Ammon's horn (tissue), 1 donor: ENCODE measurements at regions not wholly inside any gene's neighbourhood (a gene's known extent, or its start where the extent isn't known, plus 50 kb on each side); places are given as distances from the start of the nearest gene placed in this dataset.

Experiments used
- DNase-seq: peaks from one replicate; pipeline ENCODE4 v3.0.0-alpha.2; 2016; ENCODE audit warnings: low spot score

DNA sequence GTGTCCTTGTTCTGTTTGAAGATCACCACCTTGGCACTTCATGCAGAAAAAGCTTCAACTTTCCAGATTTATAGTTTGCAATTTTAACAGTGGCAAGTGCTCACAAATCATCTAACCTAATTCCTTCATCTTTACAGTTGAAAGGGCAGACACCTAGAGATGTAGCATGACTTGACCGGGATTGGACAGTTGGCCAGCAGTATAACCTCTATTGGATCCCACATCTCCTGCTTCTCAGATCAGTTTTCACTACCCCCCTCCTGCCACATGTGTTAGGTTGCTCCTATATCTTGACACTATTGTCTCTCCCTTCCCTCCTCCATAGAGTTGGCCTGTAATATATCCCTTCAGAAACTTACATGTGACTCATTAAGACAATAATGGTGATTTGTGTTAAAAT is 206.0 kb upstream of the SEMA6D start:
- DNase-seq: no peak

DNA sequence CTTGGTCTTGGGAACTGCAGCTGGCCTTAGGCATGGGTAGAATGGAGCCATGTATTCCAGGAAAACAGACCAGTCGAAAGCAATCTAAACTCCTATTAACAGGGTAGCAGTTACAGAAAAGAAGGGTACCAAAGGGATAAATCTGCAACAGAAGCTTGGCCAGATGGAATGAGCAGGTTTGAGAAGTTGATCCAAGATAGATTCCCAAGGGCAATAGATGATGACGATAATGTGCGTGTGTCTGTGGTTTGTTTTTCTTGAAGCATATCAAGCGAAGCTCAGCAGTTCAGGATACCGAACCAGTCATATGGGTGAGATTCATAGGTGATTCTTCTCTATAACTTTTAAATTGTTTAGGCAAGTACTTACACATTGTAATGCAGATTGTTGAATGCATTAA is 203.8 kb upstream of the SEMA6D start:
- DNase-seq: no peak

- no peak for DNase-seq
These were observed 203.1 kb upstream of the SEMA6D start for GRCh38 chr15:47514200-47514652.

GRCh38 chr15:47516558-47516957 is 200.7 kb upstream of the SEMA6D start:
- no peak for DNase-seq

DNA sequence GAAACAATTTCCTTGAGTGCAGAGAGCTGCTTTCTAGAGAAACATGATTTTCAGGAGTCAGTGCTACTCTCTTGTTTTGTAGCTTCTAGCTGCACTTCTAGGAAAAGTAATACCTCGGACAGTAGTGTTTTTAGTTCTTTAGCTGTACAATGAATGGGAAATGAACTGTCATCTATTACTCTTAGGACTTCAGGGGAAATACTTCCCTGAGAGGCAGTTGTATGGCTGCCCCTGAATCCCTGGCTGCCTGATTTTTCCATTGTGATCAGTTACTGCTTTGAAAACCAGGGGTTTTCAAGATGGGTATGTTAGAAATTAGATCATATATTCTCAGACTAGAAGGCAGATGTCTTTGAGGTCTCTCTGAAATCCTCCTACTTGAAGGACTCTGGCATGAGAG is 200.3 kb upstream of the SEMA6D start:
- DNase-seq: no peak

GRCh38 chr15:47517737-47518136 is 199.6 kb upstream of the SEMA6D start:
- DNase-seq: no peak

DNA sequence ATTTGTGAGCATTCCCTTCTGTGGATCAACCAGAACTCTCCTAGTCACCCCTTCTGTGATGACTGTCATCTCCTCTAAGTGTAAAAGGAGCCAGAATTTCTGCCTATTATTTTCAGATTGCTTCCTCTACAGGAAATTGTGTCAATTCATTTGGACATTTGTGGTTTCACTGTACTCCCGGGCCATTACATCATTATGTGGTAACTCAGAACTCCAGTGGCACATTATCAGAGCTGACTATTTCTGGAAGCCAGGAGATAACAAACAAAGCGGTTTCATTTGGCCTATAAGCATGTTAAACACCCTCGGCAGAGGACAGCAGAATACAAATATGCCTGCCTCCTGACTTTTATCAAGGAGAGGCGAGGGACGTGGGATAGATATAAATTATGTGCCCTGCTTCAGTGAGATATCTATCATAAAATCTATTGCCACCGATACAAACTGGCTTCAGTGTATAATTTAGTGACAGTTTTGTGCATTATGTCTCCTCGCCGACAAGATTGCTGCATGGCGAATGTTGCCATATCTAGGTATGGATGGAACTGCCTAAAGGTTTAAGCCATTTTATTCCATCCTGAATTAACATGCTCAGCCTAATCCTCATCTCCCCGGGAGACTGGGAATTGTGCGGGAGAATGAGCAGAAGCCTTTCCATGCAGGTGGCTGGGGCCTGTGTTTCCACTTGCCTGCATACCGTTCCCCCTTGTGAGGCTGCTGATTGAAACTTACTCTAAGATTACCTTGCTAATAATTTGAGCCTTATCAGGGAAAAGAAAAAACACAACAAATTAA is 193.4 kb upstream of the SEMA6D start:
- no peak for DNase-seq

GRCh38 chr15:47529241-47529640 is 188.1 kb upstream of the SEMA6D start:
- no peak for DNase-seq

GRCh38 chr15:47534673-47535072 is 182.6 kb upstream of the SEMA6D start:
- no peak for DNase-seq

GRCh38 chr15:47541562-47541961 is 175.7 kb upstream of the SEMA6D start:
- no peak for DNase-seq

DNA sequence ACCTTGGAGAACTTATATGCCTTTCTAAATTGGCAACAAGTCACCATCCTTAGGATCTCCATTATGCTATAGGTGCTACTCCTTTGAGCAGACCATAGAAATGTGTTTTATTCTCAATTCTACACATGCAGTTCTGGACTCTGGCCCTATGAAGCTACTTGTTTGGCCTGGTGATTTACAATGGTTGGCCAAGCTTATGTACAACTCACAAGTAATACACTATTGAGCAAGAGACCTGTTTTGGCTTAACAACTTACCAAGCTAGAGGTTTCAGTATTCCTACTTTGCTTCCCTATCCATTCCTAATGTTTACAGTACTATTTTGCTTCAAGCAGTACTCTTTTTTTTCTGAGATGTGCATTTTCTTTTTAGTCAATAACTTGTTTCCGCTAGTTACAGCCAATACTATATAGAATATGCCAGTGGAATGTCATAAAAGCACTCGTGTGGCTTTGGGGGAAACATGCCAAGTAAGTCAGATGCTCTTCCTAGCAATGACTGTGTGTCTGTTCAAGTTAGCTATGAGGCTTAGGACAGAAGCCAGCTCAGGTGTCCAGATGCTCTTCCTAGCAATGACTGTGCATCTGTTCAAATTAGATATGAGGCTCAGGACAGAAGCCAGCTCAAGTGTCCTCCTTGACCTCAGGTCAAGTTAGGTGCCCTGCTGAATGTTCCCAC is 174.9 kb upstream of the SEMA6D start:
- no peak for DNase-seq

GRCh38 chr15:47548231-47548630 is 169.1 kb upstream of the SEMA6D start:
- no peak for DNase-seq

GRCh38 chr15:47548986-47549385 is 168.3 kb upstream of the SEMA6D start:
- DNase-seq: no peak

GRCh38 chr15:47551079-47551478 is 166.2 kb upstream of the SEMA6D start:
- no peak for DNase-seq

DNA sequence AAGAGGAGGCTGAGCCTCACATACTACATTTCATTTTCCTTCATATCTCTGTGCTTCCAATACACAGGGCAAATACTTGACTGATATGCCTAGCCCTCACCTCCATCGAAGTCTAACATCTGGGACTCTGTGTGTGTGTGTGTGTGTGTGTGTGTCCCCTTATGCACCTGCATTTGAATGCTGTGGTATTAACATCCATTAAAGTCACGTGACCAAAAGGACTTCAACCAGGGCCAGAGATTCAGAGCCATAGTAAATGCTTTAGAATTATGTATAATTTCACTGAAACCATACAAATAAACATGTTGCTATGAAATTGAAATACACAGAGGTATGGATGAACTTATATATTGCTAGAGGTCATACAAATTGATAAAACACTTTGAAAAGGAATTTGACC is 165.8 kb upstream of the SEMA6D start:
- DNase-seq: no peak

DNA sequence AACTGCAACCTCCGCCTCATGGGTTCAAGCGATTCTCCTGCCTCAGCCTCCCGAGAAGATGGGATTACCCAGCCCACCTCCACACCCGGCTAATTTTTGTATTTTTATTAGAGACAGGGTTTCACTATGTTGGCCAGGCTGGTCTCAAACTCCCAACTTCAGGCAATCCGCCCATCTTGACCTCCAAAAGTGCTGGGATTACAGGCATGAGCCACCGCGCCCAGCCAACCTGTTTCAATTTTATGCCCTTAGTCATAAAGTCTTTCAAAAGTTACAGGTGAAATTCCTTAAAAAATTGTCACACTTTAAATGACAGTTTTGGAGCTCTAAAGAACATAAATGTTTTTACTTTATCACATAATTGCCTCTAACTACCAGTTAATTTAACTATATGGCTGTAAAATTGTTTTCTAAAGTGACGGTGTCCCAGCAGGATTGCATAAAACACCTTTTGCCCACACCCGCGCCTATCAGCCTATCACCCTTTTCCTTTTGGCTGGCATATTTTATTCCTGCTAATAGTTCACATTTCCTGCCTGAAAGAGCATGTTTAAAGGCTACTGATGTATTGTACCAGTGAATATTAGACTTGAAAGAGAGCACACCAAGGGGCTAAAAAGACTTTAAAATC is 164.2 kb upstream of the SEMA6D start:
- no peak for DNase-seq

DNA sequence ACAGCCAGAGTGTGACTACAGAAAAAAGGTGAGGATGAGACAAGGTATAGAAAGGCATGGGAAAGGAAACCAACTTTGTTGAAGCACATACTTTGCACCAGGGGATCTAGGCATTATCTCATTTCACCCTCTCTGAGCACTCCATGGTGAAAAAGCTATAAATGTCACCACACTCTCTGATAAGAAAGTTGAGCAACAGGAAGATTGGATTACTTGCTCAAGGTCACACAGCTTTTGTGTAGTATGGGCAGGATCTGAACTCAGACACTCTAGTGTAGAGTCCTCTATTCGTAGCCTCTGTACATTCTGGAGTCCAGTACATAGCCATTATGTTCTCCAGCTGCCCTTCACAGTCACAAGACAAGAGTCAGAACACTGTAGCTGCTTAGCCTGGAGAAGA is 163.4 kb upstream of the SEMA6D start:
- DNase-seq: no peak

DNA sequence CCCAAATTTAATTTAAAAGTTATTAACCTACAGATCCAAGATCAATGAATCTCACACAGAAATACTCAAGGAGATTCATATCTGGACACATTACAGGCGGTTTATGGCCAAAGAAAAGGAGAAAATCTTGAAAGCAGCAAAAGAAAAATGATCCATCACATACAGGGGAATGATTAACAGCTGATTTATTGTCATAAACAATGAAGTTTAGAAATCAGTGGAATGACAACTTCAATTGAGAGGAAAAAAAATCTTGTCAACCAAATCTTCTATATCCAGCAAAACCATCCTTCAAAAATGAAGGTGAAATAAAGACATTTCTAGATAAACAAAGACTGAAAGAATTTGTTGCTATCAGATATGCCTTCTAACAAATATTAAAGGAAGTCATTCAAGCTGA is 156.2 kb upstream of the SEMA6D start:
- DNase-seq: no peak

GRCh38 chr15:47565949-47566348 is 151.4 kb upstream of the SEMA6D start:
- DNase-seq: no peak

- no peak for DNase-seq
These were observed 150.7 kb upstream of the SEMA6D start for GRCh38 chr15:47566610-47567009.

- no peak for DNase-seq
These were observed 149.3 kb upstream of the SEMA6D start for GRCh38 chr15:47568030-47568429.

- no peak for DNase-seq
These were observed 147.3 kb upstream of the SEMA6D start for GRCh38 chr15:47570044-47570443.

DNA sequence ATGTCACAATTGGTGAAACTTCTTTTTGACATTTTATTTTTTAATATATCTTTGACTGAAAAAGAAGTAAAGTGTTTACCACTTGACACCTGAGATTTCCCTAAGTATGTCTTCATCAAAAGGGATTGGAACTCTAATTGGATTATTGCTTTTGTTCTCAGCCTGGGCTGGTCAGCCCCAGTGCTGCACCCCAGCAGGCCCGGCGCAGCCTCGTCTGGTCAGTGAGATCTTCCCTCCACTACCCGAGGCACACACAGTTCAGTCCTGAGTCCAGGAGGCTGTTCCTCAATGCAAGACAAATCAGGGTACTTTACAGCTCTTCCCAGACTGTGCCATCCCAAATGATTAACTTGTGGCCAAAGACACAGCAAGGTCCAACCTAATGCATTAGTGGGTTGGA is 146.9 kb upstream of the SEMA6D start:
- DNase-seq: no peak
